HG02610 (cell line): ENCODE measurements at regions not wholly inside any gene's neighbourhood (a gene's known extent, or its start where the extent isn't known, plus 50 kb on each side); places are given as distances from the start of the nearest gene placed in this dataset.
"Not testable (repeated sequence)": the region's sequence is repeated elsewhere in the genome, so short reads cannot be mapped to it uniquely, and the experiment has no call there.

Experiments
- ATAC-seq: cut with Tn5 transposase; IDR thresholded peaks from one replicate; pipeline ENCODE4 v1.9.1; 2021; ENCODE audit warnings: mild to moderate bottlenecking, moderate library complexity; ENCODE audit not compliant: unreplicated experiment

DNA sequence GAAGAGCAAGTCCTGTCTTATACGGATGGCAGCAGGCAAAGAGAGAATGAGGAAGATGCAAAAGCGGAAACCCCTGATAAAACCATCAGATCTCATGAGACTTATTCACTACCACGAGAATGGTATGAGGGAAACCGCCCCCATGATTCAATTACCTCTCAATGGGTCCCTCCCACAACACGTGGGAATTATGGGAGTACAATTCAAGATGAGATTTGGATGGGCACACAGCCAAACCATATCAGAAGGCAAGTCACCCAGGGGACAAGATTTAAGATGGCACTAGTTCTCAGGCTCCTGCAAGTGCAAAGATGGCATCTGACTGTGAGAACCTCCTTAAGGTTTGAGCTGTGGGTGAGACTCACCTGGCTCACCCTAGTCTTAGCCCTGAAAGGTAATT lies 984.3 kb downstream of the AACS start:
- ATAC-seq: not testable (repeated sequence)

DNA sequence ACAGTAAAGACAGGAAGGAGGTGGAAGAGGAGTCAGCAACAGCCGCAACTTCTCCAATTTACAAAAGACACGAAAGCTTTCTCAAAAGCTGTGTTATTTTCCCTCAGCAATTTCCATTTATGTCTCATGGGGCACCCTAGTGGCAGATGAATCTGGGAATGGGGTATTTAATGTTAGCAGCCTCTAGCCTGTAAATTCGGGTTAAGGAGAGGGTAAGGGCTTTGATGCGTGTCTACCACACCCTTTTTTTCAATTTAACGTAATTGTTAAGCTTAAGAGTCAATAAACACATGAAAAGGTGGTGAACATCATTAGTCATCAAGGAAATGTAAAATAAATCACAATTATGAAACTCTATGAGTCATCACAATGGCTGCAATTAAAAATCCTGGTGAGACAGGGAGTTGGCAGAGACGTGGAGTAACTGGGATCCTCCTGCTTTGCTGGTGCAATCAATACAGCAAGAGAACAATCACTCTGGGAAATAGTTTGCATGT lies 986.4 kb downstream of the AACS start:
- no peak for ATAC-seq

DNA sequence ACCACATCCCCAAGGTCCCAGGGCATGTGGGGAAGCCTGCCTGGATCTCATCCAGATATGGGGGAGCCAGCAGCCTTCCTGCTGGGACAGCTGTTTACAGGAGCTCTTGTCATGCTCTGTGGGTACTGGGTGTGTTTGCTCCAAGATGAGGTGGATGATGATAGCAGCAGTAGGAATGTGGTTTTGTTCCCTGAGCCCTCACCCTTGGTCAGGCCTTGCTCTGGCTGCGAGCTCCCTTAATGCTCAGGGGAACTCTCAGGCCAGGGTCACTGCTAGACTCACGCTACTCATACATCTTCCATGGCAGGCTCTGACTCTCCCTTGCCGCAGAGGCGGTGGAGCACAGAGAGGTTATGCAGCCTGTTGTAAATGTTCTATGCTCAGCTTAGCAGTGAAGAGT lies 990.3 kb downstream of the AACS start:
- no peak for ATAC-seq

DNA sequence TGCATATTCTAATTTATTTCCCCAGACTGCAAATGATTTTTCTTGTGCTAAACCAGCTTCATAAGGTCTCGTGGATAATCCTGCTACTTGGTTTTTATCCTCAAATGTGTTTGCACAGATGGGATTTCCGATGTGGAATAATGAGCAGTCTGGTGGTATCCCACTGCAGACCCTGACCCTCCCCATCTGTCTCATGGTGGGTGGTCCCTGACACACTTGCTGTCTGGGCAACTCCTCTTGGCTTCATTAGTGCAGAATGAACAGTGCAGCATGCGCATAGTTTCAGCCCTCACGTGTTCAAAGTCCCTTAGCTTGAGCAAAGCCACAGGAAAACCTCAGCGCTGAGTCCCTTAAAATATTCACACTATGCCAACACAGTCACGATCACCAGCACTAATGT lies 996.5 kb downstream of the AACS start:
- ATAC-seq: no peak

DNA sequence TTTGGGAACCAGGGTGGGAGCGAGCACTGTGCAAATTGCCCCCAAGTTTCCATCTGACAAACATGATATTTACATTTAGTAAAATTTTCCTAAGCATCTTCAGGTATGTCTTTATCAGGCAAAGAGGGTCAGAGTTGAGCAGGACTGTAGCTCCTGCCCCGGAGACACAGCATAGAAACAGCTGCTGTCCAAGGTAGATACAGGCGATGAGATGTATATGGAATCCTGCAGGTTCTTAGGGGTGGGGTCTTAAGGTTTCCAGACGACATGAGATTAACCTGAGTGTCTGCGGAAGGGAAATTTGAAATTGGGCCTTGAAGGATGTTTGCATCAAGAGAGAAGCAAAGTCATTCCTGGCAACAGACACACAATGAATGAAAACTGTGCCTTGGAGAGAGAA lies 998.8 kb downstream of the AACS start:
- no peak for ATAC-seq

DNA sequence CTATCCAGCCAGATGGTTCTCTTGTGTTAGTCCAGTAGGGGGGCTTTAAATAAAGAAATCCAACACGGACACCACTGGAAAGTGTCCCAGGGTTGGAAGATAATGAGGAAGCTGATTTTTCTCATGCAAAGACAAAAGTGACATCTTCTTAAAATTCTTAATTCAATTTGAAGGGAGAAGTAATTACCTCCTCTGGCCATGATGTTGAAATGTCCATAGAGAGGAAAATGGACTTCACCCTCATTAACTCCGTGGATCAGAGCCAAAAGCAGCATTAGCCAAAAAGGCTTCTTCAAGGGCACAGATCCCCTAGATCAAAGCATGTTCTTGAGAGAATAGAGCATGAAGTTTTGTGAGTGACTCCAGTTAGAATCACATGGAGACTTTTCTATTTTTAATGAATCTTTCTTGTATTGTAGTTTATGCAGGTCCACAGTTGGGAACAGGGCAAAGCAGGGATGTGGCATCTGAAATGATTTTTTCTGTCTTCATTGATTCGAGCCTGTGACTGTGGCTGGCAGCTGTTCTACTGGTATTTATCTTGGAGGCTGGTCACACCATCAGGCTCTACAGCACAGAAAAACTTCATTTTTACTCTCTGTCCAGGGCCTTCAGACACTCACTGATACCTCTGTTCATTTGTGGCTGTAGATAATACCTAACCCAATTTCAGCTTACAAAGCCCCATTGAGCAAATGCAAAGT lies 1002.5 kb downstream of the AACS start:
- no peak for ATAC-seq

DNA sequence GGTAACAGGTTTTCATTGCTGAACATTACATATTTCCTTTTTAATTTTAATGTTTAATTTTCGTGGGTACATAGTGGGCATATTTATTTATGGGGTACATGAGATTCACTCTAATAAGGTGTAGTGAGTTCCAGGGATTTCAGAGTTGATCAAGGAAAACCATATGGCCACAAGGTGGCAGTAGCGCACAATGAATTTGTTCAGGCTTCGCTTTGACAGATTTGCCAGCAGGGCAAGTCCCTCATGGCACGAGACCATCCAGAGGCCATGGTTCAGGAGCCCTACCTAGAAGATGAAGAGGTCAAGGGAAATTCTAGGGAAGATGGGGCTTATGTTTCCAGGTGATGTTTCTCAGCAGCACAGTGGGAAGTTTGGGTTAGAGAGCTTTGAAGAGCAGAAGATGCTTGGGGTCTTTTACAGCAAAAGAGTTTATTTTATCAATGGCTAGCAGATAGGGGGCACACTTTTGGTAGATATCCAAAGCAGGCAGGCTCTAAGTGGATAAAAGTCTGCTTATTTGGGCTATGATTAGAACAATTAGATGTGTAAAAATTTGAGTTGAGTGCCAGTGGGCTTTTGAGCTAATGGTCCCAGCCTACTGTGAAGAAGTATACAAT lies 1004.4 kb downstream of the AACS start:
- no peak for ATAC-seq

DNA sequence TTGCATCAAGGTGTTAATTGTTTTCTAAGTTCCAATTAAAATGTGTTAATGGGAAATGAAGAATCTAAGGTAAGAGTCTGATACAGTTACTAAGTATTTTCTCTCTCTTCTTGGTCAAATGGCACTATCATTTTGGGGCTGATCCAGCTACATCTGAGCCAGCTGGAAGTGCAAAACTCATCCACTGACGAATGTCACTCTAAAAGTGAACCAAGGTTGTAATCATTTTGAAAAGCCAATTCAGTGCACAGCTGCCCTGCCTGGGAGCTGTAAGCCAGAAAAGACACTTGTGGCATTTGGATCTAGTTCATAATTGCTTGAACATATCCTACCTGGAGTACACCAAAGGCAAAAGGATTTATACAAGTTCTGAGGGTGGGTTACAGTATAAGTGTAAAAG lies 1011.3 kb downstream of the AACS start:
- ATAC-seq: no peak

DNA sequence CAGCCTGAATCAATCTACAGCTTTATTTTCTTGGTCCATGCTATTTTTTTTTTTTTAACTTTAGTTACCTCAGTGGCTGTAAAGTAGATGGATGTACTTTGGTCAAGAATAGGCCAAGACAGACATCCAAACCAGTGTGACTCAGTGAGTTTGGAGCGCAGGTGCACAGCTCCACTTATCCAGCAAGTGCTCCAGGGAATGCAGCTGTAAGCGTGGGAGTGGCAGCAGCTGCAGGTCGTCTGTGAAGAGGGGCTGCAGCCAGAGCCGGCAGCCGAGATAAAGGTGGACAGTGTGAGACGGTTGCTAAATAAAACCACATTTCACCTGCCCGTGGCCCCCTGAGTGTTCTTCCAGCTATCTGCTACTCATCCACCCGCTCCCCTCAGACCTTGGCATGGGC lies 1018.7 kb downstream of the AACS start:
- ATAC-seq: no peak

DNA sequence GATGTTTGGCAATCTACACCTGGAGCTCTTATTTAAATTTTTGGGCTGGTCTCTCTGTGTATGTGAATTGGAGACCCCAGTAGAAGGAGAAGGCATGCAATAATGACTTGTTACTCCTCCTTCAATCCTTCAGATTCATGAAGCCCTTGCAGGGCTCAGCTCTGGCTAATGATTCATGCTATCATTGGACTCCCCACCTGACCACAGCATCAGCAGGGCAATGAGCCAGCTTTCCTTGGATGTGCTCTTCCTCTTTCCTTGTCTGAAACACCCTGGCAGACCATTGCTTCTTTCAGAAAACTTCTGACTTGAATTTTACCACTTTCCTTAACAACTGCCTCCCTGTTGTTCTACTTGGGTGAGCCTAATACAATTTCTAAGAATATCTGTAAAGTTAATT lies 1019.2 kb downstream of the AACS start:
- ATAC-seq: no peak

DNA sequence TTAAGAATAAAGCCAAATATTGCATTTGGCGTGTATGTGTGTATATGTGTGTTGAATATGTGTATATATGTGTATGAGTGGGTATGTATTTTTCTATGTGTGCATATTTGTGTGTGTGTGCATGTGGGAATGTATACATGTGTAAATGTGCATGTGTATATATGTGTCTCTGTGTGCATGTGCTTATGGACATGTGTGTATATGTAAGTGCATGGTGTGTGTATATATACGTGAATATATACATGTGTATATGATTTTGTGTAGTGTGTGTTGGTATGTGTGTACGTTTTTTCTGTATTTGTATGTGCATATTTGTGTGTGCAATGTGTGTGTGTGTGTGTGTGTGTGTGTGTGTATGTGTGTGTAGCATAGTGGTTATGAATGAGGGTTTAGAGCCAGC lies 1021.0 kb downstream of the AACS start:
- no peak for ATAC-seq

DNA sequence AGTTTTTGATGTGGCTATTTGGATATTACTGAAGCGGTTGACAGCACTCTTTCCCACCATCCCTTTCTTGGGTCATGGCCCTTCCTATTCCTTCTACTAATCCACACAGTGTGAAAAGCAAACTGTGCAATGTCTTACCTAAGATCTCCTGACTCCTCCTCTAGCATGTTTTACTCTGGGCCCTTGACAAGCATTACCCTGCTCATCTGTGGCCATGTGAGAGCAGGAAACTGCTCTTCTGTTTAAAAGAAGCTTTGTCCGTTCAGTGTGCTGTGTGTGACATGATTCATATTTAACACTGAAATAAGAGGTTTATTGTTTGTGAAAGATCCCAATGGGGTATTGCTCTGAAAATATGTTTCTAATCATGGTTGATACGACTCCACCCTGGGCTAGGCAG lies 1022.5 kb downstream of the AACS start:
- ATAC-seq: no peak

DNA sequence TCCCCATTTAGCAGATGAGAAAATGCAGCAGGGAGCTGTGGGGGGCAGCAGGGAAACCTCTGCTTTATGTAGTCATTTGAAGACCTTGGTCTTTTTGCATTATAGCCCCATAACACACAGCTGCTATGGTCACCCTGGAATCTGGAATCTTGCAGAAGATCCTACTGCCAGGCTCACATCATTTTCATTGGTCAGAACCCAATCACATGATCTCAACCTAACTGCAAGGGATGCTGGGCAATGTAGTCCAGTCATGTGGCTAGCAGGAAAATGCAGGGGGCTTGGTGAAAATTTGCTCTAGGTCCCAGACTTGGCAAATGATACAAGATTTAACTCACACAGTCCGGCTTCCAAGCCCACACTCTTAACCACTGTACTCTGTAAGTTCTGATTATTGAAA lies 1028.7 kb downstream of the AACS start:
- ATAC-seq: no peak

DNA sequence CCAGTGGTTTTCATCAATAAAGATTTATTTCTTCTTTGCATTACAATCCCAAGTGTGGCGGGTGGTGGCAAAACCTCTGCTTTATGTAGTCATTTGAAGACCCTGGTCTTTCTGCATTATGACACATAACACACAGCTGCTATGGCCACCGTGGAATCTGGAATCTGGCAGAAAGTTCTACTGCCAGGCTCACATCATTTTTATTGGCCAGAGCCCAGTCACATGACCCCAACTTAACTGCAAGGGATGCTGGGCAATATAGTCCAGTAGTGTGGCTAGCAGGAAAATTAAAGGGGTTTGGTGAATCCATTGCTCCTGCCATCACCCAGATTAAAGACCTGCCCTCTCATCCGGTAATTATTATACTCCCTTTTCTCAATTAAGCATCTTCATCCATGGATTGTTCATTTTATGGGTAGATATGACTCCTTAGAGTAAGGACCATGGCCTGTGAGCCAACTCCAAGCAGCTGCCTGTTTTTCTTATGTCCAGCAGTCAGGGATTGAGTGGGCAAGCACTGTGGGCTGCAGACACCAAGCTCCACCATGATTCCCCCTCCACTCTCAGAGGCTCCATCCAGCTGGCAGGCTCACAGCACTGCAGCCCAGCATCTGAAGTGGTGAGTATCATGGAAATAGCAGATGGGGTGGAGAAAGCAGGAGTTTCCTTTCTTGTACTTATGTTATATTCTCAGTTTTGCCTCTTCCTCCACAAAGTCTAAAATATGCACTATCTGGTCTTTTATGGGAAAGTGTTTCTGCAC lies 1030.7 kb downstream of the AACS start:
- no peak for ATAC-seq

DNA sequence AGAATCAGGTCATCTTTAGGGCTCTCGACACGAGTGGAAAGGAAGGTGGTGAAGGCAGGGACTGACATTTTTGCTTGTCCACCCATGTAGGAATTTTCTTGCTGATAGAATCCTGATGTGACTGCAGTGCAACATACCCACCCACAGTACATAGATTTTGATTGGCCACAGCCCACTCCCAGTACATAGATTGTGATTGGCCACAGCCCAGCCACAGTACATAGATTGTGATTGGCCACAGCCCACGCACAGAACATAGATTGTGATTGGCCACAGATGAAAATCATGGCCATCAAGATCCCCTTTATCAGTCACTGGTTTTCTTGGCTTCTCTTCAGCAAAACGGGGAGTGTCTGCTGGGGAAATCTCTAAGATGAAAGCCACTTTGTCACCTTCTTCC lies 1041.5 kb downstream of the AACS start:
- no peak for ATAC-seq

DNA sequence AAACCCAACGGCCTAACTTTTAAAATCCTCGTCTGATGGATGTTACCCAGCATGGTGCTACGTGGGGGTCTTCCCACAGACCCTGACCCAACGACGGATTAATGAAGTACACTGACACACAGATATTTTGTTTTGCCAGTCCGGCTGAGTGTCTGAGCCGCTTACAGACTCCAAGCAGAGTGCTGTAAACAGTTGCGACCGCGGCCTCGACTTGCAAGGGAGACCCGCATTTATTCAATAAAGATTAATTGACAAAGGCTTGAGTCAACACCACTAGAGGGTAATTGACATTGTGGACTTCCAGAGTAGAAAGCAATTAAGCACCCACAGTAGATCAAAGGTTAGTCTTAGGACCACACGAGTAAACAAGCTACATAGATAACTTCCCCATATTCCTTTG lies 1042.4 kb downstream of the AACS start:
- no peak for ATAC-seq

DNA sequence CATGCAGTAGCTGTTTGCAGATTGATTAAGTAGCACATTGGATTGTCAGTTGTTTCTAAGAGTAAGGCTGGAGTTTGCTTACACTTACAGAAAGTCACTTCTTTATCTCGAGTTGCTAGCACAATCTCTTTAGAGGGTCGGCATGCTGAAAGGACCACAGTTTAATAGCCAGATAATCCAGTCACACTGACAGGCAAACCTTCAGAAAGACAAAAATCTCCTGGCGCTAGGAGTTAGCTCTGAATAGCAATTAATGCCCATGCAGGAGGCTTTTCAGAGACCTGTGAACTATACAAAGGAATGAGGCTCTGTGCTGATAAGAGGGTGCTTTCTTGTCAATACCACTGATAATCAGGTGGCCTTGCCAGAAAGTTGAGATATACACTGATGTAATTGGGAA lies 1043.0 kb downstream of the AACS start:
- no peak for ATAC-seq

DNA sequence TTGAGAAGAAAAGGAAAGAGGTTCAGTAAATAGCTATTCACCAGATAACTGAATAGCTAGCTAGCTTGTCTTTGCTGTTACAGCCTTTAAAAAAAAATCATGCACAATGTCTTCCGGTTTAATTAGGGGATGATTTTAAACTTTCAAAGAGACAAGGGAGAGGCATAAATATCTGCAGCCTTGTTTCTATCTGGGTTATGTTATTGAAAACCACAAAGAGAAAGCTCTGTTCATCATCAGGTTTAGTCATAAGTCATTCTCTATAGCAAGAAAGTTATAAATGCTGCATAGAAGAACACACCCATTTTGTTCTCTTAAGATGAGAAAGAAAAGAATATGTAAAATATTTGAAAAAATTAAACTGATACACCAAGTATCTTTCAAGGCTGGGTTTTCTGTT lies 1046.9 kb downstream of the AACS start:
- no peak for ATAC-seq

DNA sequence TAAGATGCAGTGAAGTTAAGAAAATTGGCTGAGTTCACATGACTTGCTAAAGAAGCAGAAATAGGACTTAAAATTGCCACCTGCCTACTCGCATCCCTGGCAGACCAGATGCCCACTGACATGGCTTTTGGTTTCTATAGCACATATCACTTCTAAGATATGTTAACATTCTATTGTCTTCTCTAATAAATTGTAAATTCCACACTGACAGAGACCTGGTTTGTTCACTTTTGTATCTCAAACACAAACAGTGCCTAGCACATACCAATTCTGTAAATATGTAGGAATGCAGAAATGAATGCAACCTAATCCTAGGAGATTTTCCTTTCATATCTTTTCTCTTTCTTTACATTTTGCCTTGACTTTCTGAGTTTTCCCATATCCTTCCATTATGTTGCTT lies 1047.6 kb downstream of the AACS start:
- no peak for ATAC-seq

DNA sequence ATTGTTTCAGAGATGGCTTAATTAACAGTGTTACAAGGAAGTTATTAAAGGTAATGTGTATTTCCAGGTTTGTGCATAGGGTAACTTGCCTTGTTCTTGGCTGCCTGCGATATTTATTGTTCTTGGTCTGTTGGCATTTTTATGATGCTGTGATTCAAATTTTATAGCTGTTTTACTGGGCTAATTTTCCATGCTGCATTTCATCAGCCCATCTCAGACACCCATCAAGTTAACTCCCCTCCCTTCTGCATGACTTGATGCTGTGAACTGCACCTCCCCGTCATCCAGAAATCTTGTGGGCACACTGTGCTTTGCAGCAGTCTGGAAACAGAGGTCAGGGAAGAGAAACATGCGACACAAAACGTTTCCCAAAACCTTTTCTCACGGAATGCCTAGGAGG lies 1049.2 kb downstream of the AACS start:
- ATAC-seq: no peak

DNA sequence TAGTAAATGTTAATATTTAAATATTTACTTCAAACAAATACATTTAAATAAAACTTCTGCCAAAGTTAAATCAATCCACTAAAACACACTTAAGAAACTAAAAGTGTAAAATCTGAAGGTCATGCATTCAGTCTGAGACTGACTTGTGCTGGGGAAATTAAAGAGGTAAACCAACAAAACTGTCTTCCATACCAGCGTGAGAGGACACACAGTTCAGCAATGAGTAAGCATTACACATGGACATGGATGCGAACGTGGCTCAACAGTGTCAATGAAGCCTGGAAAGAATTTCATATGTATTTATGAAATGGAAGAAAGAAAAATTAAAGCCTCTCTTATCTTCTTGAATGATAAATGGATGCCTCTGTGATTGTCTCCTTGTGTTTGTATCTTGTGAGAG lies 1052.3 kb downstream of the AACS start:
- no peak for ATAC-seq

DNA sequence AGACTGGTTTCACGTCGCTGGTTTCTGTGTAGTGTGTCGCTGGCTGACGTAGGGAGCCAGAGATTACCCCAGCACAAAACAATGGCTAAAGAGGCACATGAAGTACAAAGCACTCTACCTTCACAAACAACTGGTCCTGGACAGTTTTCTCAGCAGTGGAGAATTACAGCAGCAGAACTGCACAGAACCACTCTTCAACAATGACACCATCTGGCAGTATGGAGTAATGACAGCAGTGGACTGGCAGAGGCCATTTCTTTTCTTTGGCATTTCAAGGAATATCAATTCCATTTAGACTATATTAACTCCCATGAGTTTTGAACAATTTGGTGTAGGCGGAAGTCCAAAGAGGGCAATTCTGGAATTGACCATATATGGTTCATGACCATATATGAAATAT lies 1074.1 kb downstream of the AACS start:
- ATAC-seq: no peak
